Bronchial epithelial cell (primary cell): ENCODE measurements at regions not wholly inside any gene's neighbourhood (a gene's known extent, or its start where the extent isn't known, plus 50 kb on each side); places are given as distances from the start of the nearest gene placed in this dataset.
"Not testable (repeated sequence)": the region's sequence is repeated elsewhere in the genome, so short reads cannot be mapped to it uniquely, and the experiment has no call there.

Experiments used
- DNase-seq: peaks from one replicate; pipeline ENCODE4 v3.0.0-alpha.2; 2010; ENCODE audit warnings: low read depth
- FAIRE-seq: peaks from 2 replicates; lab custom pipeline; 2011; peaks lifted over from hg19 to GRCh38; lab: Jason Lieb, UNC
- H3K27me3 ChIP-seq: 2 replicates; pipeline ENCODE4 v1.5.1; 2011; ENCODE audit warnings: low read length; ENCODE audit not compliant: control insufficient read depth, insufficient read depth
- H3K36me3 ChIP-seq: 2 replicates; pipeline ENCODE4 v1.5.1; 2011; ENCODE audit warnings: low read length; ENCODE audit not compliant: control insufficient read depth, insufficient read depth
- H3K4me3 ChIP-seq: 2 replicates; pipeline ENCODE4 v1.5.1; 2011; ENCODE audit warnings: mild to moderate bottlenecking, low read depth, low read length, control low read depth
- TF ChIP-seq, protein P1 (sequence below): IDR thresholded peaks from 2 replicates; pipeline ENCODE4 v1.5.1; 2011; ENCODE audit warnings: mild to moderate bottlenecking, moderate library complexity, low read length, control low read depth, inconsistent platforms; ENCODE audit not compliant: insufficient read depth, severe bottlenecking

DNA sequence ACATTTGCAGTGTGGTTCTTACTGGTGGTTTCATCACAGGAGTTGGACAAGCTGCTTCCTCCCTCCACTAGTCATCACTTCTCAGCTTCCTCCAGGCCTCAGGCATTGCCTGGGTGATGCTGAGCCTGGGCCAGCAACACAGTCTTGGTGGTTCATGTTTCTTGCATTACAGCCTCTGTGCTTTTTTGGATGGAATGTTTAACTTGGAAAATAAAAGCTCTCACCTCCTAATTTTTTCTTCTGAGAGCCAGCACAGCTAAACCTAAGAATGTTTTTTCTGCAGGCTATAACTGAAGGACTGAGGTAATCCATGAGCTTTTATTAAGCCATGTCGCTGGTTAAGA, 66.1 kb upstream of the RHOU start:
- TF ChIP-seq, protein P1, sequence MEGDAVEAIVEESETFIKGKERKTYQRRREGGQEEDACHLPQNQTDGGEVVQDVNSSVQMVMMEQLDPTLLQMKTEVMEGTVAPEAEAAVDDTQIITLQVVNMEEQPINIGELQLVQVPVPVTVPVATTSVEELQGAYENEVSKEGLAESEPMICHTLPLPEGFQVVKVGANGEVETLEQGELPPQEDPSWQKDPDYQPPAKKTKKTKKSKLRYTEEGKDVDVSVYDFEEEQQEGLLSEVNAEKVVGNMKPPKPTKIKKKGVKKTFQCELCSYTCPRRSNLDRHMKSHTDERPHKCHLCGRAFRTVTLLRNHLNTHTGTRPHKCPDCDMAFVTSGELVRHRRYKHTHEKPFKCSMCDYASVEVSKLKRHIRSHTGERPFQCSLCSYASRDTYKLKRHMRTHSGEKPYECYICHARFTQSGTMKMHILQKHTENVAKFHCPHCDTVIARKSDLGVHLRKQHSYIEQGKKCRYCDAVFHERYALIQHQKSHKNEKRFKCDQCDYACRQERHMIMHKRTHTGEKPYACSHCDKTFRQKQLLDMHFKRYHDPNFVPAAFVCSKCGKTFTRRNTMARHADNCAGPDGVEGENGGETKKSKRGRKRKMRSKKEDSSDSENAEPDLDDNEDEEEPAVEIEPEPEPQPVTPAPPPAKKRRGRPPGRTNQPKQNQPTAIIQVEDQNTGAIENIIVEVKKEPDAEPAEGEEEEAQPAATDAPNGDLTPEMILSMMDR: no peak
- Histone ChIP-seq H3K36me3 (no peaks in the 10 kb centered on the region), H3K4me3 (no peak overlapping the region), H3K27me3 (no peaks in the 10 kb centered on the region)
- FAIRE-seq (no peak), DNase-seq (peak; percentile 15)

DNA sequence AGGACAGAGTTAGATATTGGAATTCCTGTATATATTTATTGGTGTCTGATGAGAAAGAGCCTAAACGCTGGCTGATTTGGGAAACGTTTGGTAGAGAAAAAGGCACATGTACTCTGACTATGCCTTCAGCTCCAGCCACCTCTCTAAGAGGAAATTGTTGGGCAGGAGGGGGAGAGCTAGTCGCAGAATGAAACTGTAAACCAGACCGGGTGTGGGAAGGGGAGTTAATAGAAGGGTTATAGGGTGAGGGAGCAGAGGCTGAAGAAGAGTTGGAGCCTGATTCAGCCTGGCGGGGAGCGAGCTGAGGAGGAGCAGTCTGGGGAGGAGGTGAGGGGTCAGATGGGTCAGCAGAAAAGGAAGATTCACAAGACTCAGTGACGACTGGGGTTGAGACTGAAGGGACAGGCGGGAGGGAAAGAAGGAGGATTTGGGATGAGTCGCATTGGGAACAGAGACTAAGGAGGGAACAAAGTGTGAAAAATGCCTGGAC, 54.2 kb upstream of the RHOU start:
- H3K36me3 ChIP-seq, FAIRE-seq, H3K4me3 ChIP-seq, DNase-seq, H3K27me3 ChIP-seq: not testable (repeated sequence)

DNA sequence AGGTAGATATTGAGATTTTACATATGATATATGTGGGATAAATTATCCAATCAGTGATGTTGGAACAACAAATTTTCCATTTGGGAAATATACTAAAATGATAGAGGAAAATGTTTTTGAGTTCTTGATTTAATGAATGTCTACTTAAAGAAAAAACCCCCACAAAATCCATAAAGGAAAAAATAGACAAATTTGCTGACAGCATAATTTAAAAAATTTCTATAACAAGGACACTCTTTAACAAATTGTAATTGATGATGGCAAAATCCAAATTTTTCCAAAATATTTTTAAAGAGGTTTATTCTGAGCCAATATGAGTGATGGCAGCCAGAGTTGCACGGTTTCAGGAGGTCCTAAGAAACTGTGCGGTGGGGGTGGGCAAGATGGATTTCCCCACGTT, 51.9 kb upstream of the RHOU start:
- Histone ChIP-seq H3K36me3 (no peaks in the 10 kb centered on the region), H3K27me3 (peaks cover 2% of the 10 kb centered on the region), H3K4me3 (no peak overlapping the region)
- no peak for FAIRE-seq
- TF ChIP-seq, protein P1: no peak
- no peak for DNase-seq

DNA sequence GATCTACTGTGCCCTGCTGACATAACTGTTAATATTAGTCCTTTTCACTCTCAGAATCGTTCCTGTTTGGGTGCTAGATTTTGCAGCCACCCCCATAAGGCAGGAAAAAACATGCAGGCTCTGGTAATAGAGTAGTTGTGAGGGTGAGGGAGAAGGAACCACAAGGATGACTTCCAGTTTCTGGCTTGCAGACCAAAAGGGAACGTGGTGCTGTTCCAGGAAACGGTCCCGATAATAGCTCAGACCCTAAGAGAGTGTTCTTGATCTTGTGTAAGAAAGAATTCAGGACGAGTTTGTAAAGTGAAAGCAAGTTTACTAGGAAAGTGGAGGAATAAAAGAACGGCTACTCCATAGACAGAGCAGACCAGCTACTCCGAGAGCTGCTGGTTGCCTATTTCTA, 50.7 kb upstream of the RHOU start:
- no peak for FAIRE-seq
- H3K4me3 ChIP-seq: no peak overlapping the region
- peaks cover 2% of the 10 kb centered on the region for H3K27me3 ChIP-seq
- TF ChIP-seq, protein P1: no peak
- DNase-seq: no peak
- H3K36me3 ChIP-seq: no peaks in the 10 kb centered on the region

DNA sequence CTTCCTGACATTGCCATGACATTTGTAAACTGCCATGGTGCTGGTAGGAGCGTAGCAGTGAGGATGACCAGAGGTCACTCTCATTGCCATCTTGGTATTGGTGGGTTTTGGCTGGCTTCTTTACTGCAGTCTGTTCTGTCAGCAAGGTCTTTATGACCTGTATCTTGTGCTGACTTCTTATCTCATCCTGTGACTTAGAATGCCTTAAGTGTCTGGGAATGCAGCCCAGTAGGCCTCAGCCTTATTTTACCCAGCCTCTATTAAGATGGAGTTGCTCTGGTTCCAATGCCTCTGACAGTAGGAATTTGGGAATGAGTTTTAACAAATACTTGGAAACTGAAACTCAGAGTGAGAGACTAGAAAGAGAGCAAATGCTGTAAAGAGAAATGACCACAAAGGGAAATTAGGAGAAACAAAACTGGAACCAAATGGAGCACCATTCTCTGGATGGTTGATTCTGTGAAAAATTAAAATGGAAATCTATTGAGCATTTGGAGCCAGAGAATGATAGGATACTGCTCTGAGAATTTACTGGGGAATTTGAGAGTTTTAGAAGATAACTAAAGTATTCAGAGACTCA, 50.1 kb upstream of the RHOU start:
- H3K4me3 ChIP-seq: no peak overlapping the region
- DNase-seq: no peak
- TF ChIP-seq, protein P1: no peak
- no peak for FAIRE-seq
- H3K27me3 ChIP-seq: peaks cover 2% of the 10 kb centered on the region
- no peaks in the 10 kb centered on the region for H3K36me3 ChIP-seq
